ENCODE measurements at regions not wholly inside any gene's neighbourhood (a gene's known extent, or its start where the extent isn't known, plus 50 kb on each side); places are given as distances from the start of the nearest gene placed in this dataset.

DNA sequence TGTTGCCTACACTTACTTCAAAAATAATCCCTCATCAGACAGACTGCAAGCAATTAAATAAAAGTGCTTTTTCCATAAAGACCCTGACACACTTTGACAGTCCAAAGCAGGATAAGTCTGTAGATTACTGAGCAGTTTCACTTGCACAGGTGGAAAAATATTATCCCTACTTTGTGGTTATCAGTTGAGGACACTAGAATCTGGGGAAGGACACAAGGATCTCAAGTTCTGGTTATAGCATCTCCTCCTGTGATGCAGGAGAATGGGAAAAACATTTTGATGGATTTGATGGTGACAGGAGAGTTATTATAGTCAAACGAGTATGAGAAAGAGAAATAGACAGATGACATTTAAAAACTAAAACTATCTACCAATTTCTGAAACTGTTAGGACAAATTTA lies 122.9 kb upstream of the PCDH9 start:
- dilution Hi-C loops (cut with MboI; ENCODE audit: extremely low pct_ligation_motif_present, low sequenced_read_pairs): no loop called here
- Histone ChIP-seq H3K4me3 (ENCODE audit: control insufficient read depth in 2 of 3, extremely low read depth in 1 of 3, insufficient read depth in 2 of 3, low read depth in 1 of 3, low read length in 3 of 3) (no peak overlapping the region), H3K36me3 (ENCODE audit: control insufficient read depth in 2 of 2, extremely low read depth in 1 of 2, insufficient read depth in 2 of 2, low read length in 2 of 2) (no peaks in the 10 kb centered on the region), H3K9me3 (ENCODE audit: control insufficient read depth, low read depth, low read length) (no peaks in the 10 kb centered on the region), H4K20me1 (ENCODE audit: control insufficient read depth, extremely low read depth, insufficient read depth, low read length) (no peaks in the 10 kb centered on the region), H3K27me3 (ENCODE audit: control insufficient read depth, extremely low read depth, insufficient read depth, low read length) (no peaks in the 10 kb centered on the region), H3K4me1 (ENCODE audit: control insufficient read depth, extremely low read depth, insufficient read depth, low read length) (no peaks in the 10 kb centered on the region), H3K27ac (ENCODE audit: control insufficient read depth, insufficient read depth, low read length) (no peak overlapping the region), H3K9me1 (ENCODE audit: control insufficient read depth, extremely low read depth, insufficient read depth, low read length) (no peaks in the 10 kb centered on the region), H3K79me2 (ENCODE audit: control insufficient read depth, insufficient read depth, low read length) (no peaks in the 10 kb centered on the region), H3K4me2 (ENCODE audit: control insufficient read depth, extremely low read depth, insufficient read depth, low read depth, low read length) (no peak overlapping the region), H3K9ac (ENCODE audit: control insufficient read depth, extremely low read depth, insufficient read depth, low read length) (no peak overlapping the region), H2AFZ (ENCODE audit: control insufficient read depth, low read length) (no peak overlapping the region)
- no peak for DNase-seq (ENCODE audit: low read depth, low spot score)
- no peak for TF ChIP-seq EZH2 (IDR thresholded peaks at IDR 0.05; ENCODE audit: low read length)
- TF ChIP-seq, protein P1, sequence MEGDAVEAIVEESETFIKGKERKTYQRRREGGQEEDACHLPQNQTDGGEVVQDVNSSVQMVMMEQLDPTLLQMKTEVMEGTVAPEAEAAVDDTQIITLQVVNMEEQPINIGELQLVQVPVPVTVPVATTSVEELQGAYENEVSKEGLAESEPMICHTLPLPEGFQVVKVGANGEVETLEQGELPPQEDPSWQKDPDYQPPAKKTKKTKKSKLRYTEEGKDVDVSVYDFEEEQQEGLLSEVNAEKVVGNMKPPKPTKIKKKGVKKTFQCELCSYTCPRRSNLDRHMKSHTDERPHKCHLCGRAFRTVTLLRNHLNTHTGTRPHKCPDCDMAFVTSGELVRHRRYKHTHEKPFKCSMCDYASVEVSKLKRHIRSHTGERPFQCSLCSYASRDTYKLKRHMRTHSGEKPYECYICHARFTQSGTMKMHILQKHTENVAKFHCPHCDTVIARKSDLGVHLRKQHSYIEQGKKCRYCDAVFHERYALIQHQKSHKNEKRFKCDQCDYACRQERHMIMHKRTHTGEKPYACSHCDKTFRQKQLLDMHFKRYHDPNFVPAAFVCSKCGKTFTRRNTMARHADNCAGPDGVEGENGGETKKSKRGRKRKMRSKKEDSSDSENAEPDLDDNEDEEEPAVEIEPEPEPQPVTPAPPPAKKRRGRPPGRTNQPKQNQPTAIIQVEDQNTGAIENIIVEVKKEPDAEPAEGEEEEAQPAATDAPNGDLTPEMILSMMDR (optimal IDR thresholded peaks at IDR 0.05 in 1 of 3, IDR thresholded peaks at IDR 0.05 in 1 of 3, conservative IDR thresholded peaks at IDR 0.05 in 1 of 3; ENCODE audit: extremely low read depth in 1 of 3, insufficient read depth in 2 of 3, low read length in 3 of 3): no peak
- no peak for FAIRE-seq

DNA sequence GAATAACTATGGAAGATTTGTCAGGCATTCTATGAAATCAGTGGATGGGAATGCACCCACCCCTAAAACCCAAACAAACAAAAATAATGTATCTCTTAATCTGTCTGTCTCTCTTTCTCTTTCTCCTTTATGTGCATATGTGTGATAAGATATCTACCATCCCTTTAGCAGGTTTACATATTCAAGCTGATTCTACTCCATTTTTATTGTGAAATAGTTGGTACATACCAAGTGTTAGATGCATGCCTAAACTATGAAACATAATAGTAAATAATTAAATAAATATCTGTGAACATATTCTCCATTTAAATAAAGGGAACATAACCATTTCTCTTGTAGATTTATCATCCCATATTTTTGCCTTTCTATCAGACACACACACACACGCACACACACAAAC lies 121.8 kb upstream of the PCDH9 start:
- dilution Hi-C loops (cut with MboI; ENCODE audit: extremely low pct_ligation_motif_present, low sequenced_read_pairs): no loop called here
- H3K27me3 ChIP-seq (ENCODE audit: control insufficient read depth, extremely low read depth, insufficient read depth, low read length): no peaks in the 10 kb centered on the region
- H3K27ac ChIP-seq (ENCODE audit: control insufficient read depth, insufficient read depth, low read length): no peak overlapping the region
- no peak overlapping the region for H3K9ac ChIP-seq (ENCODE audit: control insufficient read depth, extremely low read depth, insufficient read depth, low read length)
- H3K4me2 ChIP-seq (ENCODE audit: control insufficient read depth, extremely low read depth, insufficient read depth, low read depth, low read length): no peak overlapping the region
- no peaks in the 10 kb centered on the region for H3K9me1 ChIP-seq (ENCODE audit: control insufficient read depth, extremely low read depth, insufficient read depth, low read length)
- no peaks in the 10 kb centered on the region for H3K4me1 ChIP-seq (ENCODE audit: control insufficient read depth, extremely low read depth, insufficient read depth, low read length)
- DNase-seq (ENCODE audit: low read depth, low spot score) (no peak), FAIRE-seq (no peak)
- no peak overlapping the region for H2AFZ ChIP-seq (ENCODE audit: control insufficient read depth, low read length)
- TF ChIP-seq, protein P1 (optimal IDR thresholded peaks at IDR 0.05 in 1 of 3, IDR thresholded peaks at IDR 0.05 in 1 of 3, conservative IDR thresholded peaks at IDR 0.05 in 1 of 3; ENCODE audit: extremely low read depth in 1 of 3, insufficient read depth in 2 of 3, low read length in 3 of 3): no peak
- H3K9me3 ChIP-seq (ENCODE audit: control insufficient read depth, low read depth, low read length): peaks cover 3% of the 10 kb centered on the region
- H3K4me3 ChIP-seq (ENCODE audit: control insufficient read depth in 2 of 3, extremely low read depth in 1 of 3, insufficient read depth in 2 of 3, low read depth in 1 of 3, low read length in 3 of 3): no peak overlapping the region
- H3K79me2 ChIP-seq (ENCODE audit: control insufficient read depth, insufficient read depth, low read length): no peaks in the 10 kb centered on the region
- no peaks in the 10 kb centered on the region for H3K36me3 ChIP-seq (ENCODE audit: control insufficient read depth in 2 of 2, extremely low read depth in 1 of 2, insufficient read depth in 2 of 2, low read length in 2 of 2)
- no peaks in the 10 kb centered on the region for H4K20me1 ChIP-seq (ENCODE audit: control insufficient read depth, extremely low read depth, insufficient read depth, low read length)

Data from keratinocyte (primary cell).